IMR-90 (cell line): ENCODE measurements at regions not wholly inside any gene's neighbourhood (a gene's known extent, or its start where the extent isn't known, plus 50 kb on each side); places are given as distances from the start of the nearest gene placed in this dataset.
"Not testable (repeated sequence)": the region's sequence is repeated elsewhere in the genome, so short reads cannot be mapped to it uniquely, and the experiment has no call there.

Experiments
- ATAC-seq: fragments of 200-7000 bp; cut with Tn5 transposase; 2 replicates; pipeline ENCODE4 v1.9.1; 2020; ENCODE audit warnings: low read depth, mild to moderate bottlenecking, moderate library complexity
- BruUV-seq: library from RNA; stranded (reverse); fragments of 400-500 nt; replicated peaks from 2 replicates; lab custom pipeline; 2021; lab: Mats Ljungman, UMichigan
- CTCF ChIA-PET: fragments of 300-600 bp; formaldehyde crosslinking; extraction: SDS; loops from one replicate; lab custom pipeline; 2021; ENCODE audit warnings: antibody characterized with exemption; lab: Yijun Ruan, JAX
- POLR2A ChIA-PET: fragments of 300-600 bp; sonication (Branson Sonifier 250); formaldehyde crosslinking; loops from one replicate; lab custom pipeline; 2022; ENCODE audit warnings: antibody characterized with exemption; ENCODE audit not compliant: unreplicated experiment; lab: Charles Lee
- DNase-seq: peaks from one replicate; pipeline ENCODE4 v3.0.0; 2013
- H2AFZ ChIP-seq: replicated peaks from 2 replicates; pipeline ENCODE3; 2013; ENCODE audit warnings: low read length, mild to moderate bottlenecking; ENCODE audit not compliant: poor library complexity
- H2AK5ac ChIP-seq: 2 replicates; pipeline ENCODE4 v1.6.1; 2013; ENCODE audit warnings: low read depth, low read length, inconsistent platforms
- H2AK9ac ChIP-seq: replicated peaks from 2 replicates; pipeline ENCODE3; 2013; ENCODE audit warnings: mild to moderate bottlenecking, low read depth, low read length, moderate library complexity; ENCODE audit not compliant: poor library complexity
- H2BK120ac ChIP-seq: 2 replicates; pipeline ENCODE4 v1.6.1; 2013; ENCODE audit warnings: low read depth, low read length, inconsistent platforms
- H2BK15ac ChIP-seq: 3 replicates; pipeline ENCODE4 v1.6.1; 2013; ENCODE audit warnings: low read depth, low read length, inconsistent platforms
- H2BK20ac ChIP-seq: 2 replicates; pipeline ENCODE4 v1.6.1; 2013; ENCODE audit warnings: low read depth, mild to moderate bottlenecking, inconsistent platforms, low read length, moderate library complexity
- H2BK5ac ChIP-seq: 2 replicates; pipeline ENCODE4 v1.6.1; 2013; ENCODE audit warnings: mild to moderate bottlenecking, low read depth, low read length, inconsistent platforms; ENCODE audit not compliant: poor library complexity, severe bottlenecking
- H3K14ac ChIP-seq: replicated peaks from 2 replicates; pipeline ENCODE4 v1.6.1; 2013; ENCODE audit warnings: low read depth, low read length, inconsistent platforms
- H3K18ac ChIP-seq: 2 replicates; pipeline ENCODE4 v1.6.1; 2013; ENCODE audit warnings: low read depth, low read length, control low read depth
- H3K23ac ChIP-seq: 2 replicates; pipeline ENCODE4 v1.6.1; 2013; ENCODE audit warnings: low read depth, low read length, inconsistent platforms
- H3K27ac ChIP-seq: 2 replicates; pipeline ENCODE4 v1.5.1; 2013; ENCODE audit warnings: mild to moderate bottlenecking, control low read depth, low read length; ENCODE audit not compliant: insufficient read depth
- H3K27me3 ChIP-seq: 2 replicates; pipeline ENCODE4 v1.6.1; 2013; ENCODE audit warnings: low read length; ENCODE audit not compliant: control insufficient read depth, insufficient read depth
- H3K36me3 ChIP-seq: 2 replicates; pipeline ENCODE4 v1.6.1; 2013; ENCODE audit warnings: low read length, mixed read lengths; ENCODE audit not compliant: control insufficient read depth, insufficient read depth
- H3K4ac ChIP-seq: 2 replicates; pipeline ENCODE4 v1.6.1; 2013; ENCODE audit warnings: low read depth, low read length, inconsistent platforms
- H3K4me1 ChIP-seq: 2 replicates; pipeline ENCODE4 v1.6.1; 2013; ENCODE audit warnings: low read length, mixed read lengths; ENCODE audit not compliant: control insufficient read depth, insufficient read depth
- H3K4me2 ChIP-seq: 2 replicates; pipeline ENCODE4 v1.6.1; 2013; ENCODE audit warnings: low read depth, mild to moderate bottlenecking, control low read depth, low read length, moderate library complexity
- H3K4me3 ChIP-seq: 2 replicates; pipeline ENCODE4 v1.5.1; 2013; ENCODE audit warnings: low read depth, mild to moderate bottlenecking, control low read depth, low read length, moderate library complexity; ENCODE audit not compliant: insufficient read depth
- H3K56ac ChIP-seq: 2 replicates; pipeline ENCODE4 v1.6.1; 2013; ENCODE audit warnings: low read length, inconsistent platforms; ENCODE audit not compliant: insufficient read depth; ENCODE audit errors: extremely low read depth
- H3K79me1 ChIP-seq, 2 experiments: 2 replicates each; pipeline ENCODE4 v1.6.1; 2013; ENCODE audit warnings: low read length in 2 of 2, inconsistent platforms in 1 of 2, low read depth in 1 of 2
- H3K9ac ChIP-seq: 2 replicates; pipeline ENCODE4 v1.6.1; 2013; ENCODE audit warnings: low read depth, low read length, control low read depth
- H3K9me1 ChIP-seq: 2 replicates; pipeline ENCODE4 v1.6.1; 2013; ENCODE audit warnings: low read length, inconsistent platforms; ENCODE audit not compliant: insufficient read depth
- H3K9me3 ChIP-seq: 2 replicates; pipeline ENCODE4 v1.6.1; 2013; ENCODE audit warnings: low read length; ENCODE audit not compliant: control insufficient read depth, insufficient read depth
- H4K20me1 ChIP-seq: 2 replicates; pipeline ENCODE4 v1.6.1; 2013; ENCODE audit warnings: low read length, inconsistent platforms; ENCODE audit not compliant: insufficient read depth
- H4K5ac ChIP-seq: 2 replicates; pipeline ENCODE4 v1.6.1; 2013; ENCODE audit warnings: mild to moderate bottlenecking, low read depth, low read length, control low read depth
- H4K8ac ChIP-seq, 2 experiments: 2 replicates each; pipeline ENCODE4 v1.6.1; 2013; ENCODE audit warnings: low read depth in 2 of 2, low read length in 2 of 2, control low read depth in 1 of 2, inconsistent platforms in 1 of 2
- H4K91ac ChIP-seq: 2 replicates; pipeline ENCODE4 v1.6.1; 2013; ENCODE audit warnings: low read depth, low read length, inconsistent platforms; ENCODE audit not compliant: insufficient read depth
- CHD1 ChIP-seq: IDR thresholded peaks from 2 replicates; pipeline ENCODE4 v1.6.1; 2012; ENCODE audit warnings: low read depth, low read length, improper control_type of control experiment
- FOS ChIP-seq: fragments of 150-350 bp; IDR thresholded peaks from 2 replicates; pipeline ENCODE4 v1.6.1; 2016; ENCODE audit warnings: low read depth, low read length
- MAFK ChIP-seq: IDR thresholded peaks from 2 replicates; pipeline ENCODE4 v1.6.1; 2012; ENCODE audit warnings: low read depth, low read length, improper control_type of control experiment
- MAZ ChIP-seq: IDR thresholded peaks from 2 replicates; pipeline ENCODE4 v1.6.1; 2012; ENCODE audit warnings: low read depth, mild to moderate bottlenecking, low read length, improper control_type of control experiment, moderate library complexity, borderline replicate concordance
- POLR2A ChIP-seq: IDR thresholded peaks from 2 replicates; pipeline ENCODE4 v1.6.1; 2012; ENCODE audit warnings: mild to moderate bottlenecking, low read depth, low read length
- RAD21 ChIP-seq: IDR thresholded peaks from 2 replicates; pipeline ENCODE4 v1.6.1; 2012; ENCODE audit warnings: low read length, improper control_type of control experiment
- RFX5 ChIP-seq: IDR thresholded peaks from 2 replicates; pipeline ENCODE4 v1.8.0; 2012; ENCODE audit warnings: low read depth, mild to moderate bottlenecking, low read length, moderate library complexity
- SMC3 ChIP-seq: fragments of 150-350 bp; IDR thresholded peaks from 2 replicates; pipeline ENCODE4 v1.6.1; 2016; ENCODE audit warnings: low read depth, mild to moderate bottlenecking, antibody characterized with exemption, low read length, moderate library complexity
- WGBS, 2 experiments: methylation state at CpG; one replicate each; pipeline versions ENCODE4 v1.1.5 to v1.1.7; 2013; ENCODE audit warnings: missing lambda C conversion rate in 2 of 2; ENCODE audit not compliant: insufficient read length in 1 of 2; ENCODE audit errors: extremely low coverage in 2 of 2; 5-methylcytosine and 5-hydroxymethylcytosine counted together
- dilution Hi-C: fragments of 300-500 bp; cut with HindIII; formaldehyde crosslinking; loops from one replicate; pipeline ENCODE4 v1.14.3; 2018; ENCODE audit warnings: low sequenced_read_pairs; ENCODE audit not compliant: unreplicated experiment
- in situ Hi-C: fragments of 300-500 bp; cut with MboI; formaldehyde crosslinking; loops from 3 replicates; pipeline ENCODE4 v1.14.3; 2019; ENCODE audit warnings: low sequenced_read_pairs, inconsistent platforms, mixed read lengths
- intact Hi-C: fragments of 100-400 bp; cut with micrococcal nuclease; formaldehyde crosslinking; loops from 2 replicates; pipeline ENCODE4 v1.10.0; 2022
- TF ChIP-seq, protein P1 (sequence below): fragments of 150-350 bp; IDR thresholded peaks from 2 replicates; pipeline ENCODE4 v1.6.1; 2016; ENCODE audit warnings: low read depth, mild to moderate bottlenecking, low read length, moderate library complexity, borderline replicate concordance

DNA sequence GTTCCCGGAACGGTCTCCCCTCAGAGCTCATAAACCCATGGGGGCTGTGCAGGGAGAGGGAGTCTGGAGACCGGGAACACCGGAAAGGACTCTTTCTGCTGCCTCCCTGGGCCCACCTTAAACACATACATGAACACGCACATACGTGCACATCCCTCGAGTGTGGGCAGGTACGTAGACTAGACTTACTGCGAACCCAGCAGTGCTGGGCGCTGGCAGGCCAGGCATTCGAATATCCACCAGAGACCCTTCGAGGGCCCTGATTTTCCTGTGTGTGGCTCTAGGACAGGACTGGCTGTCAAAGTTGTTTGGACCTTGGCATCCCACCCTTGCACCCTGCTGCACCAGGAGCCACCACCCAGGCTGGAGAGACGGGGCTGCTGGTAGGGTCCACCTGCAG, 102.7 kb downstream of the PLXNA1 start:
- in situ Hi-C loops (no loop called here), intact Hi-C loops (no loop called here), dilution Hi-C loops (no loop called here)
- H2BK120ac ChIP-seq: no peak overlapping the region
- no peaks in the 10 kb centered on the region for H3K79me1 ChIP-seq
- H3K9ac ChIP-seq: no peak overlapping the region
- no peak overlapping the region for H2AK5ac ChIP-seq
- H3K9me3 ChIP-seq: no peaks in the 10 kb centered on the region
- POLR2A ChIA-PET: no interaction called here
- H2AFZ ChIP-seq: no peak overlapping the region
- no peak overlapping the region for H2BK15ac ChIP-seq
- H3K4me3 ChIP-seq: no peak overlapping the region
- H2BK20ac ChIP-seq: no peak overlapping the region
- no peaks in the 10 kb centered on the region for H3K36me3 ChIP-seq
- no peak overlapping the region for H3K27ac ChIP-seq
- ATAC-seq (no peak), DNase-seq (no peak)
- no peak overlapping the region for H3K4me2 ChIP-seq
- no TSS peak for BruUV-seq
- H3K18ac ChIP-seq: no peak overlapping the region
- H4K91ac ChIP-seq: no peak overlapping the region
- H4K20me1 ChIP-seq: no peaks in the 10 kb centered on the region
- 89% methylated on average over 6 of the region's 13 CpGs; no CpG with 5 or more reads in 1 of the 2 experiments for WGBS, 2 experiments
- no peak overlapping the region for H2AK9ac ChIP-seq
- H3K27me3 ChIP-seq: peaks cover 29% of the 10 kb centered on the region
- no peak overlapping the region for H3K4ac ChIP-seq
- H3K9me1 ChIP-seq: no peaks in the 10 kb centered on the region; the same call in 1 of the 2 replicates
- TF ChIP-seq MAFK (no peak), MAZ (no peak), CHD1 (no peak), SMC3 (no peak), POLR2A (no peak), FOS (no peak), RFX5 (no peak), RAD21 (no peak)
- TF ChIP-seq, protein P1, sequence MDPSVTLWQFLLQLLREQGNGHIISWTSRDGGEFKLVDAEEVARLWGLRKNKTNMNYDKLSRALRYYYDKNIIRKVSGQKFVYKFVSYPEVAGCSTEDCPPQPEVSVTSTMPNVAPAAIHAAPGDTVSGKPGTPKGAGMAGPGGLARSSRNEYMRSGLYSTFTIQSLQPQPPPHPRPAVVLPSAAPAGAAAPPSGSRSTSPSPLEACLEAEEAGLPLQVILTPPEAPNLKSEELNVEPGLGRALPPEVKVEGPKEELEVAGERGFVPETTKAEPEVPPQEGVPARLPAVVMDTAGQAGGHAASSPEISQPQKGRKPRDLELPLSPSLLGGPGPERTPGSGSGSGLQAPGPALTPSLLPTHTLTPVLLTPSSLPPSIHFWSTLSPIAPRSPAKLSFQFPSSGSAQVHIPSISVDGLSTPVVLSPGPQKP: no peak
- CTCF ChIA-PET: no interaction called here
- no peak overlapping the region for H2BK5ac ChIP-seq
- no peak overlapping the region for H4K8ac ChIP-seq
- no peak overlapping the region for H3K23ac ChIP-seq
- no peak overlapping the region for H3K14ac ChIP-seq
- no peak overlapping the region for H4K5ac ChIP-seq
- H3K4me1 ChIP-seq: no peaks in the 10 kb centered on the region
- no peak overlapping the region for H3K56ac ChIP-seq

DNA sequence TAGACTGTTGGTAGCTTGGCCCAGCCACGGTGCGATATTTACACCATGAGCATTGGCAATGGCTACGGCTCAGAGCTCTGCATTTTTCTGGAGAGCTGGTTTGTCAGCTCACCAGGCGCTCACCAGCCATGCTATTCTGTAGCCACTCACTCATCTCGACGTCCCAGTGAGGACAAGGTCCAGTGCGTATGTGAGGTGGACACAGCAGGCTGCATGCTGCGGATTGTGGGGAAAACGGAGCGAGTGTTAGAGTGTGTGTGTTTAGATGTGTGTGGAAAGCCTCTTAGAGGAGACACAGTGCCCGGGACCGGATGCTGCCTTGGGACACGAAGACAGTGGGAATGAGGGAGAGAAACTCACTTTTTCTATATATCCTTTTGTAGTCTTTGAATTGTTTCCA, 103.7 kb downstream of the PLXNA1 start:
- H2AK9ac ChIP-seq, H2AFZ ChIP-seq, H3K9me1 ChIP-seq, H4K5ac ChIP-seq, H3K4me1 ChIP-seq, intact Hi-C loops, H3K79me1 ChIP-seq, H2BK120ac ChIP-seq, CTCF ChIA-PET, H3K56ac ChIP-seq, H3K23ac ChIP-seq, POLR2A ChIA-PET, H3K14ac ChIP-seq, H4K8ac ChIP-seq, H4K20me1 ChIP-seq, dilution Hi-C loops, DNase-seq, H3K36me3 ChIP-seq, H3K9me3 ChIP-seq, H3K4ac ChIP-seq, H2BK20ac ChIP-seq, H3K4me2 ChIP-seq, H3K4me3 ChIP-seq, H2BK15ac ChIP-seq, ATAC-seq, H3K9ac ChIP-seq, H3K18ac ChIP-seq, H4K91ac ChIP-seq, H2BK5ac ChIP-seq, BruUV-seq, in situ Hi-C loops, H3K27ac ChIP-seq, H2AK5ac ChIP-seq: not testable (repeated sequence)
- peaks cover 32% of the 10 kb centered on the region for H3K27me3 ChIP-seq
- 94% methylated on average over 4 of the region's 13 CpGs; no CpG with 5 or more reads in 1 of the 2 experiments for WGBS, 2 experiments
